ENCODE measurements at regions not wholly inside any gene's neighbourhood (a gene's known extent, or its start where the extent isn't known, plus 50 kb on each side); places are given as distances from the start of the nearest gene placed in this dataset.

DNA sequence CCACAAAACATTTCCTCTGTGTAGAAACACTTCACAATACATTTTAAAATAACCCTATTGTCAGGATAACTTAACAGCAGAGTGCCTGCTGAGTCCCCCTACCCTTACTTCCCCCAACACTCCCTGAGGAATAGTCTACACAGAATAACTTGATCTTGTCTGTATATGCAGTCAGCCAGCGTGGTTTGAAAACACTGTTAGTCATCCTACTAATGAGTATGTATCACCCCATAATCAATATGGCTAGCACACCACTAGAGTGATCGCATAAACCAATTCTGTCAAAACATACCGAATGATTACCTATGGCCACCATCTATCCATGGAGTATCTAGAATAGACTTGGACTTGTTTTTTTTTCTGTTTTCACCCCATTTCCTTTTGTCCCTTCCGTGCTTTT lies 152.7 kb upstream of the NECTIN3 start:
- no peak for ATAC-seq (ENCODE audit: low read depth)
- no peaks in the 10 kb centered on the region for H3K36me3 Mint-ChIP-seq (ENCODE audit: low read depth)
- H3K4me1 Mint-ChIP-seq, result no peaks in the 10 kb centered on the region
- ChIA-PET CTCF (no interaction called here), POLR2A (no interaction called here)
- H3K27ac Mint-ChIP-seq, result no peak overlapping the region
- intact Hi-C loops (cut with micrococcal nuclease), result no loop called here
- DNase-seq, result no peak
- TF ChIP-seq, protein P1, sequence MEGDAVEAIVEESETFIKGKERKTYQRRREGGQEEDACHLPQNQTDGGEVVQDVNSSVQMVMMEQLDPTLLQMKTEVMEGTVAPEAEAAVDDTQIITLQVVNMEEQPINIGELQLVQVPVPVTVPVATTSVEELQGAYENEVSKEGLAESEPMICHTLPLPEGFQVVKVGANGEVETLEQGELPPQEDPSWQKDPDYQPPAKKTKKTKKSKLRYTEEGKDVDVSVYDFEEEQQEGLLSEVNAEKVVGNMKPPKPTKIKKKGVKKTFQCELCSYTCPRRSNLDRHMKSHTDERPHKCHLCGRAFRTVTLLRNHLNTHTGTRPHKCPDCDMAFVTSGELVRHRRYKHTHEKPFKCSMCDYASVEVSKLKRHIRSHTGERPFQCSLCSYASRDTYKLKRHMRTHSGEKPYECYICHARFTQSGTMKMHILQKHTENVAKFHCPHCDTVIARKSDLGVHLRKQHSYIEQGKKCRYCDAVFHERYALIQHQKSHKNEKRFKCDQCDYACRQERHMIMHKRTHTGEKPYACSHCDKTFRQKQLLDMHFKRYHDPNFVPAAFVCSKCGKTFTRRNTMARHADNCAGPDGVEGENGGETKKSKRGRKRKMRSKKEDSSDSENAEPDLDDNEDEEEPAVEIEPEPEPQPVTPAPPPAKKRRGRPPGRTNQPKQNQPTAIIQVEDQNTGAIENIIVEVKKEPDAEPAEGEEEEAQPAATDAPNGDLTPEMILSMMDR (IDR thresholded peaks at IDR 0.05), result no peak
- no peak overlapping the region for H3K4me3 Mint-ChIP-seq
- H3K27me3 Mint-ChIP-seq, result no peaks in the 10 kb centered on the region
- H3K9me3 Mint-ChIP-seq, result no peaks in the 10 kb centered on the region

DNA sequence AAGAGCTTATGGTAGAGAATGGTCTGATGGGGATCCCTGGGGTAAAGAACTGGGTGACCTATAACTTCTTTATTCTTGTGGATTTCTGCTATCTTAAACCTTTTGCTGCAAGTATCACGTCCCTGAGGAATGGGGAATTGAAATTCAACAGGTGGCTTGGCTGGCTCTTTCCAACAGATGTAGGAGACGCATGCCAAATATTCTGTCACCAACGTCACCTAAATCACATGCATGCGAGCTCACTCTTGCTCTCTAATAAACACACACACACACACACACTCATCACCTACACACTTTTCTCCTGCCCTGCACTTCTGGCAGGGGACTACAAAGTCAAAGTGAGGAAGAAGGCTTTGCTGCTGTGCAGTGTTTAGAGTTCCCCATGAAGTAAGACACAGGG lies 145.8 kb upstream of the NECTIN3 start:
- ATAC-seq (ENCODE audit: low read depth) (no peak), DNase-seq (no peak)
- Mint-ChIP-seq H3K4me3 (no peak overlapping the region), H3K27me3 (no peaks in the 10 kb centered on the region), H3K9me3 (no peaks in the 10 kb centered on the region), H3K27ac (no peak overlapping the region), H3K36me3 (ENCODE audit: low read depth) (no peaks in the 10 kb centered on the region), H3K4me1 (no peaks in the 10 kb centered on the region)
- TF ChIP-seq, protein P1 (IDR thresholded peaks at IDR 0.05), result no peak
- ChIA-PET CTCF (no interaction called here), POLR2A (no interaction called here)
- intact Hi-C loops (cut with micrococcal nuclease), result no loop called here

DNA sequence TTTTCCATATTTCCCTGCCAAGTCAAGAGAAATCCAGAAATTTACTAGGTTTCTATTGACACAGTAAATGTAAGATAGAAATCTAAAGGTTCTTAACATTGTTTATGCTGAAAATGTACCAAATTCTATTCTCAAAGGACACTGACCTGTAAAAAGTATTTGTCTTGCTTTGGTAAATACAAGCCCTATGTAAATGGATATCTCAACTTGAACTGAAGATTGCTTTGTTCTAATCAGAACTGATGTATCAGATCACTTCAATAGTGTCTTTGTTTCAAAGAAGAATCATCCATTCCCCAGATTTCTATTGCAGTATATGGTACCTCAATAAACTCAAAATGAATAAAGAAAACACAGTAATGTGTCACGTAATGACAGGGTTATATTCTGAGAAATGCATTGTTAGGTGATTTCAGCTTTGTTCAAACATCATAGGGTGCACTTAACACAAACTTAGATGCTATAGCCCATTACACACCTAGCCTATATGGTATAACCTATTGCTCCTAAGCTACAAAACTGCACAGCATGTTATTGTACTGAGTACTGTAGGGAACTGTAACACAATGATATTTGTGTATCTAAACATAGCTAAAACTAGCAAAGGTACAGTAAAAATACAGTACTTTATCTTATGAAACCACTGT lies 143.5 kb upstream of the NECTIN3 start:
- Mint-ChIP-seq H3K4me3 (no peak overlapping the region), H3K9me3 (no peaks in the 10 kb centered on the region), H3K27ac (no peak overlapping the region), H3K4me1 (no peaks in the 10 kb centered on the region), H3K27me3 (no peaks in the 10 kb centered on the region), H3K36me3 (ENCODE audit: low read depth) (no peaks in the 10 kb centered on the region)
- TF ChIP-seq, protein P1 (IDR thresholded peaks at IDR 0.05), result no peak
- ATAC-seq (ENCODE audit: low read depth) (no peak), DNase-seq (no peak)
- POLR2A ChIA-PET, result no interaction called here
- CTCF ChIA-PET, result no interaction called here
- intact Hi-C loops (cut with micrococcal nuclease), result no loop called here

DNA sequence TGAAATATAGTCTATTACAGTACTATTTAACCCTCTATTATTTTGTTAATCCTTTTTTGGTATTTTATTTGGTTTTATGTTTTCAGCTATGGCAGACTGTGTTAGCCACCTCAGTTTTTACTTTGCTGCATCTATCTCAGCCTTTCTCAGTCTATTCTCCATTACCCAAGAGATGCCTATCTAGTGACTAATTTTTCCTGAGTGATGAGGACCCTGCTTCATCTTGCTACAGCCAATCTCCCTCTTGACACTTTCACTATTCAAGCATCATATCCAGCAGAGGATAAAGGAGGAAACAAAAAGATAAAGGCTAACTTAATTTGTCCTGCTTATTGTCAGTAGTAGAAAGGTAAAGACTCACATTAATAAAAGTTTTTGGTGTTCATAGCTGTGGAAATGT lies 141.8 kb upstream of the NECTIN3 start:
- Mint-ChIP-seq H3K27me3 (no peaks in the 10 kb centered on the region), H3K36me3 (ENCODE audit: low read depth) (no peaks in the 10 kb centered on the region), H3K27ac (no peak overlapping the region), H3K4me1 (no peaks in the 10 kb centered on the region), H3K9me3 (no peaks in the 10 kb centered on the region), H3K4me3 (no peak overlapping the region)
- CTCF ChIA-PET, result no interaction called here
- intact Hi-C loops (cut with micrococcal nuclease), result no loop called here
- TF ChIP-seq, protein P1 (IDR thresholded peaks at IDR 0.05), result no peak
- POLR2A ChIA-PET, result no interaction called here
- no peak for DNase-seq
- ATAC-seq (ENCODE audit: low read depth), result no peak

DNA sequence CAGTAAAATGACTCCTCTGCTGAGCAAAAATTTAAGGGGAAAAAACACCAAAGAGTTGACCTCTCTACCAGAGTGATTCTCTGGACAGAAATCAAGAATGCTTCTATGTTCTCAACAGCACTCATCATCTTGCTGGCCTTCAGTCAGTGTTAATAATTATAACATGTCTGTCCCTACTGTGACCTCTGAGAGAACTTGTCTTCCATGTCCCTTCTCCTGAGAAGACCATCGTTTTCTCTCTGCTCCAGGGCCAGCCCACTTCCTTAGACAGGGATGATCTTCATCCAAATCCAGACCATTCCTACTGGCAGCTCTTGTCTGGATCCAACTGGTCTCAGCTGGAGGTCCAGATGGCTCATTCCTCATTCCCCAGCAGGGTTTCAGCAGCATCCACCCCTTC lies 139.0 kb upstream of the NECTIN3 start:
- DNase-seq (no peak), ATAC-seq (ENCODE audit: low read depth) (no peak)
- Mint-ChIP-seq H3K27me3 (no peaks in the 10 kb centered on the region), H3K36me3 (ENCODE audit: low read depth) (no peaks in the 10 kb centered on the region), H3K4me3 (no peak overlapping the region), H3K9me3 (no peaks in the 10 kb centered on the region), H3K27ac (no peak overlapping the region), H3K4me1 (no peaks in the 10 kb centered on the region)
- POLR2A ChIA-PET, result no interaction called here
- TF ChIP-seq, protein P1 (IDR thresholded peaks at IDR 0.05), result no peak
- CTCF ChIA-PET, result no interaction called here
- intact Hi-C loops (cut with micrococcal nuclease), result no loop called here

Measured in activated B cell treated with CpG ODN at 0.5 μM for 24 hours (primary cell).